GM19023 (cell line): ENCODE measurements at regions not wholly inside any gene's neighbourhood (a gene's known extent, or its start where the extent isn't known, plus 50 kb on each side); places are given as distances from the start of the nearest gene placed in this dataset.

Source experiments
- ATAC-seq: cut with Tn5 transposase; IDR thresholded peaks from one replicate; pipeline ENCODE4 v1.9.1; 2021; ENCODE audit warnings: mild to moderate bottlenecking, moderate library complexity; ENCODE audit not compliant: unreplicated experiment

GRCh38 chr7:50962962-50963374, 180.3 kb upstream of the GRB10 start:
- peak; percentile 70 for ATAC-seq

GRCh38 chr7:50962281-50962883, 179.7 kb upstream of the GRB10 start:
- ATAC-seq: peak; percentile 34

- no peak for ATAC-seq
Observed at GRCh38 chr7:50960621-50961310, 178.1 kb upstream of the GRB10 start.

GRCh38 chr7:50959991-50960390, 177.3 kb upstream of the GRB10 start:
- ATAC-seq: no peak

GRCh38 chr7:50959560-50959959, 176.9 kb upstream of the GRB10 start:
- ATAC-seq: no peak

GRCh38 chr7:50957855-50958254, 175.2 kb upstream of the GRB10 start:
- ATAC-seq: no peak

GRCh38 chr7:50957431-50957830, 174.7 kb upstream of the GRB10 start:
- no peak for ATAC-seq

GRCh38 chr7:50956522-50957155, 173.9 kb upstream of the GRB10 start:
- ATAC-seq: no peak

GRCh38 chr7:50954716-50955115, 172.0 kb upstream of the GRB10 start:
- no peak for ATAC-seq

GRCh38 chr7:50954245-50954644, 171.5 kb upstream of the GRB10 start:
- no peak for ATAC-seq

GRCh38 chr7:50953820-50954219, 171.1 kb upstream of the GRB10 start:
- no peak for ATAC-seq

- no peak for ATAC-seq
Observed at GRCh38 chr7:50953303-50953702, 170.6 kb upstream of the GRB10 start.

- ATAC-seq: no peak
Observed at GRCh38 chr7:50952544-50952943, 169.8 kb upstream of the GRB10 start.

GRCh38 chr7:50952120-50952519, 169.4 kb upstream of the GRB10 start:
- ATAC-seq: no peak

- no peak for ATAC-seq
Observed at GRCh38 chr7:50943482-50943881, 160.8 kb upstream of the GRB10 start.

GRCh38 chr7:50941525-50941924, 158.8 kb upstream of the GRB10 start:
- no peak for ATAC-seq

GRCh38 chr7:50940621-50941020, 157.9 kb upstream of the GRB10 start:
- no peak for ATAC-seq

- no peak for ATAC-seq
Observed at GRCh38 chr7:50939021-50939420, 156.3 kb upstream of the GRB10 start.

GRCh38 chr7:50937727-50938126, 155.0 kb upstream of the GRB10 start:
- no peak for ATAC-seq

- no peak for ATAC-seq
Observed at GRCh38 chr7:50926049-50926448, 143.4 kb upstream of the GRB10 start.

- no peak for ATAC-seq
Observed at GRCh38 chr7:50923476-50923875, 140.8 kb upstream of the GRB10 start.

- ATAC-seq: no peak
Observed at GRCh38 chr7:50921114-50921813, 138.6 kb upstream of the GRB10 start.
